Esophagus squamous epithelium (tissue), 5 donors: ENCODE measurements at regions not wholly inside any gene's neighbourhood (a gene's known extent, or its start where the extent isn't known, plus 50 kb on each side); places are given as distances from the start of the nearest gene placed in this dataset.

Source experiments
- DNase-seq: peaks from one replicate; lab custom pipeline; 2025; lab: John Stamatoyannopoulos, UW
- H3K27ac ChIP-seq, 4 donors: fragments of 200-600 bp; sonication (generic); one replicate each; pipeline ENCODE4 v1.5.1; 2016 to 2019; ENCODE audit warnings: mild to moderate bottlenecking in 1 of 4
- H3K27me3 ChIP-seq, 4 donors: fragments of 200-600 bp; sonication (generic); 1 replicate in 3 of 4; 2 replicates in 1 of 4; pipeline versions ENCODE4 v1.5.1 to v1.6.0; 2017 to 2021; ENCODE audit warnings: antibody characterized with exemption in 1 of 4
- H3K36me3 ChIP-seq, 3 donors: fragments of 200-600 bp; sonication (generic); one replicate each; pipeline ENCODE4 v1.5.1; 2016 to 2019
- H3K4me1 ChIP-seq, 3 donors: fragments of 200-600 bp; sonication (generic); one replicate each; pipeline ENCODE4 v1.5.1; 2017 to 2019
- H3K4me3 ChIP-seq, 4 donors: fragments of 200-600 bp; sonication (generic); 1 replicate in 3 of 4; 2 replicates in 1 of 4; pipeline ENCODE4 v1.5.1; 2016 to 2019; ENCODE audit warnings: mild to moderate bottlenecking in 2 of 4, moderate library complexity in 1 of 4
- H3K9me3 ChIP-seq, 3 donors: fragments of 200-600 bp; sonication (generic); one replicate each; pipeline ENCODE4 v1.5.1; 2016 to 2019
- POLR2A ChIP-seq, 4 donors: fragments of 450-650 bp; IDR thresholded peaks; one replicate each; pipeline ENCODE4 v1.6.1; 2017; ENCODE audit warnings: antibody characterized with exemption in 4 of 4, mild to moderate bottlenecking in 4 of 4, moderate library complexity in 3 of 4
- WGBS, 2 donors: methylation state at CpG; one replicate each; pipeline ENCODE4 v1.1.5; 2018; 5-methylcytosine and 5-hydroxymethylcytosine counted together
- intact Hi-C: fragments of 100-400 bp; cut with DNase I; formaldehyde crosslinking; loops from one replicate; pipeline ENCODE4 v1.15.0; 2022
- TF ChIP-seq, protein P1 (sequence below), 6 experiments: fragments of 450-650 bp in 4 of 6; fragments of 200-600 bp in 2 of 6; sonication (generic) in 2 of 6; IDR thresholded peaks; one replicate each; pipeline ENCODE4 v1.5.1; 2016 to 2019; ENCODE audit warnings: antibody characterized with exemption in 6 of 6, mild to moderate bottlenecking in 4 of 6, moderate library complexity in 4 of 6
- donor health status: DM: yes; HTN: yes; CAD: no.

DNA sequence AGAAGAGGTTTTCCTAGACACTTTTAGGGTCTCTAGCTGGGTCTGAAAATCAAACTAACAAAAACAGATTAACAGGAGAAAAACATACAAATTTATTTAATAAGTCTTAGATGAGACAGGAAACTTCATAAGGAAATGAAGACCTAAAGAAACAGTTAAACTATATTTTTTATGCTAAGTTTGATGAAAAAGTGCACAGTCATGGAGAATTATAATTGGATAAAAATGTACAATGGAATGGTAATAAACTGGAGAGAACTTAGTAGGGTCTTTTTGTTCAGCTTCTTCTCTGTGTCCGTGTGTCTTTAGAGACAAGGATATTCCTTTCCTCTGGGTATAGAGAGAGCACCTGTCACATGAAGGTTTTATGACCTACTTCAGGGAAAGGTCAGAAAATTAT, 323.4 kb downstream of the RAB38 start:
- no peak for DNase-seq
- Histone ChIP-seq H3K27me3 (no peaks in the 10 kb centered on the region), H3K4me3 (no peak overlapping the region), H3K9me3 (no peaks in the 10 kb centered on the region), H3K27ac (no peak overlapping the region), H3K4me1 (no peaks in the 10 kb centered on the region), H3K36me3 (no peaks in the 10 kb centered on the region)
- 77 to 85% methylated on average over 1 of the region's 1 CpG for WGBS, 2 donors
- TF ChIP-seq POLR2A (IDR thresholded peaks at IDR 0.05): no peak
- TF ChIP-seq, protein P1, sequence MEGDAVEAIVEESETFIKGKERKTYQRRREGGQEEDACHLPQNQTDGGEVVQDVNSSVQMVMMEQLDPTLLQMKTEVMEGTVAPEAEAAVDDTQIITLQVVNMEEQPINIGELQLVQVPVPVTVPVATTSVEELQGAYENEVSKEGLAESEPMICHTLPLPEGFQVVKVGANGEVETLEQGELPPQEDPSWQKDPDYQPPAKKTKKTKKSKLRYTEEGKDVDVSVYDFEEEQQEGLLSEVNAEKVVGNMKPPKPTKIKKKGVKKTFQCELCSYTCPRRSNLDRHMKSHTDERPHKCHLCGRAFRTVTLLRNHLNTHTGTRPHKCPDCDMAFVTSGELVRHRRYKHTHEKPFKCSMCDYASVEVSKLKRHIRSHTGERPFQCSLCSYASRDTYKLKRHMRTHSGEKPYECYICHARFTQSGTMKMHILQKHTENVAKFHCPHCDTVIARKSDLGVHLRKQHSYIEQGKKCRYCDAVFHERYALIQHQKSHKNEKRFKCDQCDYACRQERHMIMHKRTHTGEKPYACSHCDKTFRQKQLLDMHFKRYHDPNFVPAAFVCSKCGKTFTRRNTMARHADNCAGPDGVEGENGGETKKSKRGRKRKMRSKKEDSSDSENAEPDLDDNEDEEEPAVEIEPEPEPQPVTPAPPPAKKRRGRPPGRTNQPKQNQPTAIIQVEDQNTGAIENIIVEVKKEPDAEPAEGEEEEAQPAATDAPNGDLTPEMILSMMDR (IDR thresholded peaks at IDR 0.05): no peak
- intact Hi-C loops: no loop called here

DNA sequence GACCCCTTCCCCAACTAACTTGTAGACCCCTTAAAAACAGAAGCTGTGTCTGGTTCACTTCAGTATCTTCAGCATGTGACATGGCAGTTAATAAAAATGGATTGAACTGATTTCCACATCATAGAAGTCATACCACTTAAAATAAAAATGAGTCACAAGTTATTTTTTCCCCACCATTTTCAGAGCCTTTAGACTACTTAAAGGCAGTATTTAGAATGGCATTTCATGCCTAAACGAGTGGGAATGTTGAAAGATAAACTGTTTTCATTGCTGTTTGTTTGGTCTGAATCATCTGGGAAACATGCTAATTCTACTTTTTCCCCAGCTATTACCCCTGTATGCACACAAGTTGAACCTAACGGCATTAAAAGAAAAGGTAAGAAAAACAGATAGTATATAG, 324.0 kb downstream of the RAB38 start:
- 11 to 27% methylated on average over 2 of the region's 2 CpGs for WGBS, 2 donors
- intact Hi-C loops: no loop called here

DNA sequence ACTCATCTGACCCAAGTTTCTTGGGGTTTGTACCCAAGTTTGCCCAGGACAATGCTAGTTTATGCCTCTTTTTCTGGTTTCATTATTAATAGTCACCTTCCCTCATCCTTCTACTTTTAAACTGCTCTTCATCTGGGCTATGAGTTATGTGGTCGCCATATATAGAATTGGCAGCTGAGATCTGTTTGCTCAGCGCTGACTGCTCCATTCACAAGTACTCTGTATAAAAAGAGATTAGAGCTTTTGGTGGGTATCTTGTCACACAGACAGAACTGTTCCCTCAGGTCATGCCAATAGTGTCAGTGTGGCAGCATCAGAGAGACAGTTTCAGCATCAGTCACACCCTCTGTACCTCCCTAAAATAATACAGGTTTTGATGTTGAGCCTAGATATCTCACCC, 326.0 kb downstream of the RAB38 start:
- WGBS, 2 donors: 89 to 93% methylated on average over 2 of the region's 2 CpGs
- no peak overlapping the region for H3K4me3 ChIP-seq
- H3K4me1 ChIP-seq: no peaks in the 10 kb centered on the region
- DNase-seq: no peak
- H3K27ac ChIP-seq: no peak overlapping the region
- intact Hi-C loops: no loop called here
- no peaks in the 10 kb centered on the region for H3K36me3 ChIP-seq
- no peaks in the 10 kb centered on the region for H3K27me3 ChIP-seq
- H3K9me3 ChIP-seq: no peaks in the 10 kb centered on the region
- TF ChIP-seq POLR2A (IDR thresholded peaks at IDR 0.05): no peak
- TF ChIP-seq, protein P1 (IDR thresholded peaks at IDR 0.05): no peak

More for the DNA sequence above, 324.0 kb downstream of the RAB38 start:
- no peaks in the 10 kb centered on the region for H3K36me3 ChIP-seq
- no peaks in the 10 kb centered on the region for H3K4me1 ChIP-seq
- H3K9me3 ChIP-seq: no peaks in the 10 kb centered on the region
- H3K27me3 ChIP-seq: no peaks in the 10 kb centered on the region
- no peak overlapping the region for H3K4me3 ChIP-seq
- H3K27ac ChIP-seq: no peak overlapping the region
- TF ChIP-seq, protein P1 (IDR thresholded peaks at IDR 0.05): no peak
- no peak for TF ChIP-seq POLR2A (IDR thresholded peaks at IDR 0.05)
- no peak for DNase-seq

DNA sequence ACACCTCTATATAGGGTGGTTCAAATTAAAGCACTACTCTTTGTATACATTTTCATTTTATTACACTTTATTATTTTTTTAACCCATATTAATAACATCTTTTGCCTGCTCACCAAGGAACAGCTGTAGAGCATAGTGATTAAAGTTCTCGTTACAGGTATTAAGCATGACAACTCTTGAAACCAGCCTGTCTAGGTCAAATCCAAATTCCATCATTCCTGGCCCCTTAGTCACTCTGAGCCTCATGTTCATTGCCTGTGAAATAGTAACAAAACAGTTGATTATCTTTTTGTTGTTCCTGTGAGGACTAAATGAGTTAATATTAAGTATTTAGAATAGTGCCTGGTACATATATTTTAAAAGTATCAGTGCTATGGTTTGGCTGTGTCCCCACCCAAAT, 334.5 kb downstream of the RAB38 start:
- no peak for DNase-seq
- TF ChIP-seq, protein P1 (IDR thresholded peaks at IDR 0.05): no peak
- no peak for TF ChIP-seq POLR2A (IDR thresholded peaks at IDR 0.05)
- Histone ChIP-seq H3K27me3 (no peaks in the 10 kb centered on the region), H3K4me1 (no peaks in the 10 kb centered on the region), H3K36me3 (no peaks in the 10 kb centered on the region), H3K27ac (no peak overlapping the region), H3K4me3 (no peak overlapping the region), H3K9me3 (no peaks in the 10 kb centered on the region)
- WGBS, 2 donors: 67 to 68% methylated on average over 1 of the region's 1 CpG
- intact Hi-C loops: no loop called here

DNA sequence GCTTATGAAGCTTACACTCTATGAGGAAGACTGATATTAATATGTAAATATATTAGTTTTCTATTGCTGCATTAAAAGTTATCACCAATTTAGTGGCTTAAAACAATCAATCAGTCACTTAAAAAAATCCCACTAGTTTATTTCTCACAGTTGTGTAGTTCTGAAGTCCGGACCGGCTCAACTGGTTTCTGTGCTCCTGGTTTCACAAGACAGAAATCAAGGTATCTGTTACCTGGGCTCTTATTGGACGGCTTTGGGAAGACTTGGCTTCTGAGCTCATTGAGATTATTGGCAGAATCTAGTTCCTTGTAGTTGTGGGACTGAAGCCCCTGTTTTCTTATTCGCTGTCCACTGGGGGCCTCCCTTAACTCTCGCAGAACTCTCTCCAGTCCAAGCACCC, 343.0 kb downstream of the RAB38 start:
- no peak for DNase-seq

More for the DNA sequence above, 343.0 kb downstream of the RAB38 start:
- intact Hi-C loops: no loop called here
- Histone ChIP-seq H3K4me3 (no peak overlapping the region), H3K27me3 (no peaks in the 10 kb centered on the region), H3K4me1 (no peaks in the 10 kb centered on the region), H3K9me3 (no peaks in the 10 kb centered on the region), H3K27ac (no peak overlapping the region), H3K36me3 (no peaks in the 10 kb centered on the region)
- no peak for TF ChIP-seq POLR2A (IDR thresholded peaks at IDR 0.05)
- TF ChIP-seq, protein P1 (IDR thresholded peaks at IDR 0.05): no peak
- WGBS, 2 donors: 66 to 73% methylated on average over 5 of the region's 5 CpGs
